Upper lobe of right lung (tissue), 1 donor: ENCODE measurements at regions not wholly inside any gene's neighbourhood (a gene's known extent, or its start where the extent isn't known, plus 50 kb on each side); places are given as distances from the start of the nearest gene placed in this dataset.

Experiments
- ATAC-seq: fragments of 200-7000 bp; cut with Tn5 transposase; one replicate; pipeline ENCODE4 v1.9.1; 2020; ENCODE audit warnings: mild to moderate bottlenecking, moderate library complexity
- DNase-seq: peaks from one replicate; pipeline ENCODE4 v3.0.0-alpha.2; 2020
- H3K27ac ChIP-seq: fragments of 200-600 bp; one replicate; pipeline ENCODE4 v1.8.0; 2022
- H3K27me3 ChIP-seq: fragments of 200-600 bp; one replicate; pipeline ENCODE4 v1.8.0; 2022; ENCODE audit warnings: mild to moderate bottlenecking
- H3K36me3 ChIP-seq: fragments of 200-600 bp; one replicate; pipeline ENCODE4 v1.8.0; 2022
- H3K4me1 ChIP-seq: fragments of 200-600 bp; one replicate; pipeline ENCODE4 v1.8.0; 2022
- H3K4me3 ChIP-seq: fragments of 200-600 bp; one replicate; pipeline ENCODE4 v1.8.0; 2022; ENCODE audit warnings: mild to moderate bottlenecking
- H3K9me3 ChIP-seq: fragments of 200-600 bp; one replicate; pipeline ENCODE4 v1.8.0; 2022
- intact Hi-C: fragments of 100-400 bp; cut with DNase I; formaldehyde crosslinking; loops from one replicate; pipeline ENCODE4 v1.11.0; 2022
- TF ChIP-seq, protein P1 (sequence below): fragments of 200-600 bp; IDR thresholded peaks from one replicate; pipeline ENCODE4 v1.8.0; 2022; ENCODE audit warnings: antibody characterized with exemption
- donor health status: DM: no; HTN: yes; CAD: no; lungs with severe emphysema.

DNA sequence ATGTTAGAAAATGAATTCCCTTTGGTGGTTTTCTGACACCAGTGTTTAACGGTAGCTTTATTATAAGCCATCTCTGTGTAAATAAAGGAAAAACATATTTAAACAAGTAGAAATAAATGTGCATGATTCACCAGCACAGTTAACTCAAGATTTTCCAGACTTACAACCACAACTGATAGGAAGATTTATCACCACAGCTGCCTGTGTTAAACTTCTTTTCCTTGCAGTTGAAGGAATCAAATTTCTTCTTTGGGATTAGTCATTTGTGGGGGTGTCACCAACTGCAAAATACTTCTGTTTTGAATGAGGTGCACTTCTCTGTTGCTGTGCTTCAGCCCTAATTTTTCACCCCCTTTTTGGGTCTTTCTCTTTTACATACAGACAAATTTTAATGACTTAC, 128.1 kb upstream of the STK26 start:
- Histone ChIP-seq H3K4me1 (no peaks in the 10 kb centered on the region), H3K36me3 (no peaks in the 10 kb centered on the region), H3K27ac (no peak overlapping the region), H3K4me3 (no peak overlapping the region), H3K27me3 (no peaks in the 10 kb centered on the region), H3K9me3 (no peaks in the 10 kb centered on the region)
- ATAC-seq (no peak), DNase-seq (no peak)
- TF ChIP-seq, protein P1, sequence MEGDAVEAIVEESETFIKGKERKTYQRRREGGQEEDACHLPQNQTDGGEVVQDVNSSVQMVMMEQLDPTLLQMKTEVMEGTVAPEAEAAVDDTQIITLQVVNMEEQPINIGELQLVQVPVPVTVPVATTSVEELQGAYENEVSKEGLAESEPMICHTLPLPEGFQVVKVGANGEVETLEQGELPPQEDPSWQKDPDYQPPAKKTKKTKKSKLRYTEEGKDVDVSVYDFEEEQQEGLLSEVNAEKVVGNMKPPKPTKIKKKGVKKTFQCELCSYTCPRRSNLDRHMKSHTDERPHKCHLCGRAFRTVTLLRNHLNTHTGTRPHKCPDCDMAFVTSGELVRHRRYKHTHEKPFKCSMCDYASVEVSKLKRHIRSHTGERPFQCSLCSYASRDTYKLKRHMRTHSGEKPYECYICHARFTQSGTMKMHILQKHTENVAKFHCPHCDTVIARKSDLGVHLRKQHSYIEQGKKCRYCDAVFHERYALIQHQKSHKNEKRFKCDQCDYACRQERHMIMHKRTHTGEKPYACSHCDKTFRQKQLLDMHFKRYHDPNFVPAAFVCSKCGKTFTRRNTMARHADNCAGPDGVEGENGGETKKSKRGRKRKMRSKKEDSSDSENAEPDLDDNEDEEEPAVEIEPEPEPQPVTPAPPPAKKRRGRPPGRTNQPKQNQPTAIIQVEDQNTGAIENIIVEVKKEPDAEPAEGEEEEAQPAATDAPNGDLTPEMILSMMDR = no peak
- intact Hi-C loops = no loop called here

- ATAC-seq (no peak), DNase-seq (no peak)
- intact Hi-C loops = no loop called here
- Histone ChIP-seq H3K36me3 (no peaks in the 10 kb centered on the region), H3K9me3 (no peaks in the 10 kb centered on the region), H3K27me3 (no peaks in the 10 kb centered on the region), H3K27ac (no peak overlapping the region), H3K4me1 (no peaks in the 10 kb centered on the region), H3K4me3 (no peak overlapping the region)
- TF ChIP-seq, protein P1 = no peak
Measured at GRCh38 chrX:131895807-131896206, 127.3 kb upstream of the STK26 start.

- ATAC-seq (no peak), DNase-seq (no peak)
- no peaks in the 10 kb centered on the region for H3K4me1 ChIP-seq
- no peak overlapping the region for H3K4me3 ChIP-seq
- H3K9me3 ChIP-seq = no peaks in the 10 kb centered on the region
- H3K36me3 ChIP-seq = no peaks in the 10 kb centered on the region
- intact Hi-C loops = no loop called here
- TF ChIP-seq, protein P1 = no peak
- no peaks in the 10 kb centered on the region for H3K27me3 ChIP-seq
- no peak overlapping the region for H3K27ac ChIP-seq
Measured at GRCh38 chrX:131901546-131901945, 121.6 kb upstream of the STK26 start.

DNA sequence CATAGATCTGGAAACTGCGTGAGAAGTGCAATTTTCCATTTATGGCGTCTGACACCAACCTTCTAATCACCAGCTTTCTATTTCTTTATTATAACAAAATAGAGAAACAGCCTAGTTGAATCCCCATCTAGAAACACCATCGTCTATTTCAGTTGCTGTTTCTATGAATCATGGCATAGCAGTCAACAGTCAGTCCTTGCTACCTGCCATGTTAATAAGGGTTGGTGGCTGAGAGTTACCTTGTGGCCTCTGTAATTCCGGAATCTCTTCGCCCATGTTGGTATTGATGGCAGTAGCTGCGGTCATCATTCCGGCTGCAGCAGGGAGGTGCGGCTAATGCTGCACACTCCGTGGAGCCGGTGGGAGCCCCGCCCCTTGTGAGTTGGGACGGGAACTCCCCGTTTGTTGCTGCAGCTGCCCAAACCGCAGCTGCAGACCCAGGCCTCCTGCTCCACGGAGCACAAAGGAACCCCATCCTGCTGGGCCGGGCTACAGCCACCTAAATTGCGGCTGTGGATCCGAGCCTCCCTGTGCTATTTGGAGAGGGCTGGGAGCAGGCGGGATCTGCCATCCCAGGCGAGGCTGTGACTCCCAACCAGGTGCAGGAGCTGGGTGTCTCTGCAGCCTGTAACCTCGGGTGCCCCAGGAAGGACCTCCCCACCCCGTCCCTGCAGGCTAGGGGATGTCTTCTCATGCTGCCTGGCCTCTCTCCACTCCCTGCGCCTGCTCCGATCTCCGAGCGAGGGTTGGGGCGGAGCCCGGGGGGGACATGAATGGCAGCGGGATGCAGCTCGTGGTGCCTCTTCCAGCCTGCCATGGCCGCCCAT, 115.4 kb upstream of the STK26 start:
- Histone ChIP-seq H3K9me3 (no peaks in the 10 kb centered on the region), H3K27me3 (no peaks in the 10 kb centered on the region), H3K27ac (no peak overlapping the region), H3K4me1 (no peaks in the 10 kb centered on the region), H3K36me3 (no peaks in the 10 kb centered on the region), H3K4me3 (no peak overlapping the region)
- TF ChIP-seq, protein P1 = no peak
- no peak for DNase-seq
- no peak for ATAC-seq
- intact Hi-C loops = no loop called here

DNA sequence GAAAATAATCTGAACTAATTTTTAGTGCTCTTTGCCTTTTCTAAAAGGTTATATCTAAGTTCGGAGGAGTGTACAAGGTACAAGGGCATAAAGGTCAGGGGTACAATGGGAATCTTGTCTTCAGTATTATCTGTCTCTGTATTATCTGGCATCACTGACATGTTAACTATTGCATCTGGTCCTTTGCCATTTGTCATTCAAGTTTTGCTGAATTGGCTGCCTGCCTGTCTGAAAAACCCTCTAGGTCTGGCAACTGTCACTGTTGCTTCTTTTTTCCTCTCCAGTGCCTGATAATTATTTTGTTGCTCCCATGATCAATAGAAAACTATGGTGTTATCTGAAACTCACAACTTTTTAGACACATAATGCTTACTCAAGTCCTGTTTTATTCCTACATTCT, 112.5 kb upstream of the STK26 start:
- intact Hi-C loops = no loop called here
- Histone ChIP-seq H3K4me3 (no peak overlapping the region), H3K27me3 (no peaks in the 10 kb centered on the region), H3K27ac (no peak overlapping the region), H3K4me1 (no peaks in the 10 kb centered on the region), H3K36me3 (no peaks in the 10 kb centered on the region), H3K9me3 (no peaks in the 10 kb centered on the region)
- TF ChIP-seq, protein P1 = no peak
- DNase-seq (no peak), ATAC-seq (no peak)

GRCh38 chrX:131915488-131915887, 107.6 kb upstream of the STK26 start:
- H3K9me3 ChIP-seq = no peaks in the 10 kb centered on the region
- intact Hi-C loops = no loop called here
- no peaks in the 10 kb centered on the region for H3K36me3 ChIP-seq
- no peaks in the 10 kb centered on the region for H3K27me3 ChIP-seq
- TF ChIP-seq, protein P1 = no peak
- H3K4me1 ChIP-seq = no peaks in the 10 kb centered on the region
- H3K27ac ChIP-seq = no peak overlapping the region
- no peak for DNase-seq
- H3K4me3 ChIP-seq = no peak overlapping the region
- ATAC-seq = no peak
